Keratinocyte (primary cell): ENCODE measurements at regions not wholly inside any gene's neighbourhood (a gene's known extent, or its start where the extent isn't known, plus 50 kb on each side); places are given as distances from the start of the nearest gene placed in this dataset.

Experiments
- DNase-seq: peaks from one replicate; pipeline ENCODE4 v3.0.0-alpha.2; 2011; ENCODE audit warnings: low read depth, missing footprints, low spot score
- FAIRE-seq: peaks from 2 replicates; lab custom pipeline; 2011; peaks lifted over from hg19 to GRCh38; lab: Jason Lieb, UNC
- H2AFZ ChIP-seq: 2 replicates; pipeline ENCODE4 v1.6.0; 2012; ENCODE audit warnings: low read length, control low read depth, inconsistent platforms; ENCODE audit not compliant: control insufficient read depth
- H3K27ac ChIP-seq: 2 replicates; pipeline ENCODE4 v1.5.1; 2011; ENCODE audit warnings: low read length; ENCODE audit not compliant: control insufficient read depth, insufficient read depth
- H3K27me3 ChIP-seq: 3 replicates; pipeline ENCODE4 v1.6.0; 2011; ENCODE audit warnings: low read length; ENCODE audit not compliant: control insufficient read depth, insufficient read depth; ENCODE audit errors: extremely low read depth
- H3K36me3 ChIP-seq, 2 experiments: 2 replicates in 1 of 2; 3 replicates in 1 of 2; pipeline ENCODE4 v1.5.1; 2011; ENCODE audit warnings: low read length in 2 of 2, mild to moderate bottlenecking in 1 of 2; ENCODE audit not compliant: control insufficient read depth in 2 of 2, insufficient read depth in 2 of 2; ENCODE audit errors: extremely low read depth in 1 of 2
- H3K4me1 ChIP-seq: 3 replicates; pipeline ENCODE4 v1.5.1; 2011; ENCODE audit warnings: low read length; ENCODE audit not compliant: control insufficient read depth, insufficient read depth; ENCODE audit errors: extremely low read depth
- H3K4me2 ChIP-seq: 3 replicates; pipeline ENCODE4 v1.6.0; 2011; ENCODE audit warnings: low read depth, low read length; ENCODE audit not compliant: control insufficient read depth, insufficient read depth; ENCODE audit errors: extremely low read depth
- H3K4me3 ChIP-seq, 3 experiments: fragments of 200-600 bp in 1 of 3; sonication (generic) in 1 of 3; 2 replicates in 2 of 3; 3 replicates in 1 of 3; pipeline ENCODE4 v1.5.1; 2011 to 2016; ENCODE audit warnings: low read length in 3 of 3, mild to moderate bottlenecking in 3 of 3, control low read depth in 2 of 3, inconsistent platforms in 1 of 3, low read depth in 1 of 3, mixed read lengths in 1 of 3, mixed run types in 1 of 3, moderate library complexity in 1 of 3; ENCODE audit not compliant: control insufficient read depth in 2 of 3, insufficient read depth in 2 of 3; ENCODE audit errors: extremely low read depth in 1 of 3
- H3K79me2 ChIP-seq: 2 replicates; pipeline ENCODE4 v1.6.0; 2012; ENCODE audit warnings: low read length; ENCODE audit not compliant: control insufficient read depth, insufficient read depth
- H3K9ac ChIP-seq: 3 replicates; pipeline ENCODE4 v1.6.0; 2011; ENCODE audit warnings: low read length; ENCODE audit not compliant: control insufficient read depth, insufficient read depth; ENCODE audit errors: extremely low read depth
- H3K9me1 ChIP-seq: 3 replicates; pipeline ENCODE4 v1.6.0; 2011; ENCODE audit warnings: low read length; ENCODE audit not compliant: control insufficient read depth, insufficient read depth; ENCODE audit errors: extremely low read depth
- H3K9me3 ChIP-seq: 2 replicates; pipeline ENCODE4 v1.5.1; 2012; ENCODE audit warnings: low read depth, low read length; ENCODE audit not compliant: control insufficient read depth
- H4K20me1 ChIP-seq: 3 replicates; pipeline ENCODE4 v1.6.0; 2011; ENCODE audit warnings: low read length; ENCODE audit not compliant: control insufficient read depth, insufficient read depth; ENCODE audit errors: extremely low read depth
- EZH2 ChIP-seq: IDR thresholded peaks from one replicate; pipeline ENCODE4 v1.6.1; 2012; ENCODE audit warnings: inconsistent platforms, mild to moderate bottlenecking, low read length, moderate library complexity
- dilution Hi-C: fragments of 300-500 bp; cut with MboI; formaldehyde crosslinking; loops from one replicate; pipeline ENCODE4 v1.7.0; 2020; ENCODE audit warnings: low sequenced_read_pairs; ENCODE audit not compliant: extremely low pct_ligation_motif_present
- TF ChIP-seq, protein P1 (sequence below), 3 experiments: IDR thresholded peaks in 1 of 3; conservative IDR thresholded peaks in 1 of 3; optimal IDR thresholded peaks in 1 of 3; 2 replicates in 2 of 3; 3 replicates in 1 of 3; pipeline versions ENCODE3 to v1.5.1; 2011; ENCODE audit warnings: low read length in 3 of 3, mild to moderate bottlenecking in 3 of 3, moderate library complexity in 2 of 3, control low read depth in 1 of 3, inconsistent platforms in 1 of 3; ENCODE audit not compliant: insufficient read depth in 2 of 3; ENCODE audit errors: extremely low read depth in 1 of 3

DNA sequence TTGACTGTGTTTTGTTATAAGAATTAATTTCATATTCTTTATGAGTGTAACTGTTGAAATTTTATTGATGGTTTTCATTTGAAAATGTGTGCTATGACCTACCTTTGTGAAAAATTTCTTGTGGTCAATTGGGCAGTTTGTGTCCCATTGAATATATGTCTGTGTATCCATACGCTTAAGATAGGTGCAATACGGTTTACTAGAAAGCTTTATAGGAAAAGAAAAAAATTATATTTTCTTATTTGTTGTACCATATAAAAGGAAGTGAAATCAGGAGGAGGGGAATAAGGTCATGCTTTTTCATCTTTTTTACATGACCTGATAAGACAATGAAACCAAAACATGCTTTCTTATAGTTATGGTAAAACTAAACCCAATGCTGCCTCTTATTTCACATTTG, 807.7 kb downstream of the USP25 start:
- Histone ChIP-seq H3K4me3 (peak overlapping the region; percentile 44 to 73 (median 70)), H3K36me3 (no peaks in the 10 kb centered on the region), H3K27ac (peak overlapping the region; percentile 73), H3K4me2 (peak overlapping the region; percentile 80), H3K27me3 (no peaks in the 10 kb centered on the region), H4K20me1 (no peaks in the 10 kb centered on the region), H3K9me3 (no peaks in the 10 kb centered on the region), H2AFZ (peak overlapping the region; percentile 82), H3K9me1 (no peaks in the 10 kb centered on the region), H3K4me1 (peaks cover 14% of the 10 kb centered on the region), H3K9ac (peak overlapping the region; percentile 68), H3K79me2 (no peaks in the 10 kb centered on the region)
- no peak for TF ChIP-seq EZH2
- TF ChIP-seq, protein P1, sequence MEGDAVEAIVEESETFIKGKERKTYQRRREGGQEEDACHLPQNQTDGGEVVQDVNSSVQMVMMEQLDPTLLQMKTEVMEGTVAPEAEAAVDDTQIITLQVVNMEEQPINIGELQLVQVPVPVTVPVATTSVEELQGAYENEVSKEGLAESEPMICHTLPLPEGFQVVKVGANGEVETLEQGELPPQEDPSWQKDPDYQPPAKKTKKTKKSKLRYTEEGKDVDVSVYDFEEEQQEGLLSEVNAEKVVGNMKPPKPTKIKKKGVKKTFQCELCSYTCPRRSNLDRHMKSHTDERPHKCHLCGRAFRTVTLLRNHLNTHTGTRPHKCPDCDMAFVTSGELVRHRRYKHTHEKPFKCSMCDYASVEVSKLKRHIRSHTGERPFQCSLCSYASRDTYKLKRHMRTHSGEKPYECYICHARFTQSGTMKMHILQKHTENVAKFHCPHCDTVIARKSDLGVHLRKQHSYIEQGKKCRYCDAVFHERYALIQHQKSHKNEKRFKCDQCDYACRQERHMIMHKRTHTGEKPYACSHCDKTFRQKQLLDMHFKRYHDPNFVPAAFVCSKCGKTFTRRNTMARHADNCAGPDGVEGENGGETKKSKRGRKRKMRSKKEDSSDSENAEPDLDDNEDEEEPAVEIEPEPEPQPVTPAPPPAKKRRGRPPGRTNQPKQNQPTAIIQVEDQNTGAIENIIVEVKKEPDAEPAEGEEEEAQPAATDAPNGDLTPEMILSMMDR (optimal IDR thresholded peaks at IDR 0.05 in 1 of 3, IDR thresholded peaks at IDR 0.05 in 1 of 3, conservative IDR thresholded peaks at IDR 0.05 in 1 of 3; ENCODE audit: extremely low read depth in 1 of 3, insufficient read depth in 2 of 3, low read length in 3 of 3): no peak
- no peak for FAIRE-seq
- no peak for DNase-seq
- dilution Hi-C loops: no loop called here

DNA sequence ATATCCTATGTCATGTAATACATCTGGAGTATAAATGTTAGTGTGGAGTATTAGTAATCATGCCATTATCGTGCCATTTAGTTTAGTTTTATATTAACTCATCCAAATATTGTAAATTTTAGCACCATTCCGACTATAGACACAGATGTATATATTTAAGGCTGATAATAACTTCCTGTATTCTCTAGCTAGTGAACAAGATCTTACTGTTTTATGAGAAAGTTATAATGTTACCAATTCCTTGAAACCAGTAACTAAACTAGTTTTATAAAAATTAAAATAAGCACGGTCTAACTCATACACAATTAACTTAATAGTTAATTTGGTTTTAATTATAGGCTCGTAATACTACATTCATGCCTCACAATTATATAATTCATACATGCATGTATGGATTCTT, 808.6 kb downstream of the USP25 start:
- Histone ChIP-seq H3K79me2 (no peaks in the 10 kb centered on the region), H3K9me3 (no peaks in the 10 kb centered on the region), H2AFZ (peak overlapping the region; percentile 50), H4K20me1 (no peaks in the 10 kb centered on the region), H3K4me2 (no peak overlapping the region), H3K9ac (no peak overlapping the region), H3K4me3 (no peak overlapping the region), H3K9me1 (no peaks in the 10 kb centered on the region), H3K4me1 (peaks cover 14% of the 10 kb centered on the region), H3K36me3 (no peaks in the 10 kb centered on the region), H3K27me3 (no peaks in the 10 kb centered on the region), H3K27ac (no peak overlapping the region)
- FAIRE-seq: no peak
- TF ChIP-seq, protein P1 (optimal IDR thresholded peaks at IDR 0.05 in 1 of 3, IDR thresholded peaks at IDR 0.05 in 1 of 3, conservative IDR thresholded peaks at IDR 0.05 in 1 of 3; ENCODE audit: extremely low read depth in 1 of 3, insufficient read depth in 2 of 3, low read length in 3 of 3): no peak
- DNase-seq: no peak
- dilution Hi-C loops: no loop called here
